DOHH2 (cell line): ENCODE measurements at regions not wholly inside any gene's neighbourhood (a gene's known extent, or its start where the extent isn't known, plus 50 kb on each side); places are given as distances from the start of the nearest gene placed in this dataset.

Experiments
- H3F3A ChIP-seq: fragments of 200-600 bp; sonication (generic), shearing (Covaris generic); 2 replicates; pipeline ENCODE4 v1.6.0; 2016; ENCODE audit warnings: antibody characterized with exemption, mild to moderate bottlenecking; ENCODE audit not compliant: control insufficient read depth, insufficient read depth
- H3K27ac ChIP-seq: fragments of 200-600 bp; sonication (generic); 2 replicates; pipeline ENCODE4 v1.5.1; 2014; ENCODE audit warnings: low read depth, mild to moderate bottlenecking, low read length, moderate library complexity
- H3K27me3 ChIP-seq: fragments of 200-600 bp; sonication (generic); 2 replicates; pipeline ENCODE4 v1.6.1; 2014; ENCODE audit warnings: mild to moderate bottlenecking, low read length, mixed read lengths; ENCODE audit not compliant: control insufficient read depth
- H3K36me3 ChIP-seq: fragments of 200-600 bp; sonication (generic); 2 replicates; pipeline ENCODE4 v1.6.1; 2014; ENCODE audit warnings: mild to moderate bottlenecking, low read length, moderate library complexity, mixed read lengths; ENCODE audit not compliant: control insufficient read depth
- H3K4me1 ChIP-seq: fragments of 200-600 bp; sonication (generic); 2 replicates; pipeline ENCODE4 v1.6.1; 2014; ENCODE audit warnings: mild to moderate bottlenecking, low read length, mixed read lengths; ENCODE audit not compliant: control insufficient read depth
- H3K4me2 ChIP-seq: fragments of 200-600 bp; sonication (generic); 2 replicates; pipeline ENCODE4 v1.6.0; 2014; ENCODE audit warnings: mild to moderate bottlenecking, low read length, moderate library complexity
- H3K4me3 ChIP-seq: fragments of 200-600 bp; sonication (generic); 2 replicates; pipeline ENCODE4 v1.5.1; 2014; ENCODE audit warnings: mild to moderate bottlenecking, low read length, mixed read lengths
- H3K79me2 ChIP-seq: fragments of 200-600 bp; sonication (generic); 2 replicates; pipeline ENCODE4 v1.6.1; 2014; ENCODE audit warnings: mild to moderate bottlenecking, low read length, mixed read lengths; ENCODE audit not compliant: control insufficient read depth
- H3K9me2 ChIP-seq: fragments of 200-600 bp; sonication (generic); replicated peaks from 2 replicates; pipeline ENCODE4 v1.6.1; 2014; ENCODE audit warnings: mild to moderate bottlenecking, low read length, mixed read lengths; ENCODE audit not compliant: control insufficient read depth
- H3K9me3 ChIP-seq: fragments of 200-600 bp; sonication (generic); 2 replicates; pipeline ENCODE4 v1.6.1; 2014; ENCODE audit warnings: antibody characterized with exemption, low read length, mixed read lengths; ENCODE audit not compliant: control insufficient read depth, insufficient read depth
- H4K20me1 ChIP-seq: fragments of 200-600 bp; sonication (generic); 2 replicates; pipeline ENCODE4 v1.6.0; 2014; ENCODE audit warnings: low read depth, mild to moderate bottlenecking, antibody characterized with exemption, low read length, moderate library complexity; ENCODE audit not compliant: control insufficient read depth, insufficient read depth
- EZH2phosphoT487 ChIP-seq: fragments of 200-600 bp; sonication (generic); IDR thresholded peaks from 2 replicates; pipeline ENCODE4 v1.6.1; 2017; ENCODE audit warnings: borderline replicate concordance, mild to moderate bottlenecking, antibody characterized with exemption, low read length, moderate library complexity, mixed read lengths
- TF ChIP-seq, protein P1 (sequence below): fragments of 200-600 bp; sonication (generic); IDR thresholded peaks from one replicate; pipeline ENCODE4 v1.5.1; 2014; ENCODE audit warnings: antibody characterized with exemption, mild to moderate bottlenecking, low read depth, low read length; ENCODE audit not compliant: poor library complexity, severe bottlenecking

DNA sequence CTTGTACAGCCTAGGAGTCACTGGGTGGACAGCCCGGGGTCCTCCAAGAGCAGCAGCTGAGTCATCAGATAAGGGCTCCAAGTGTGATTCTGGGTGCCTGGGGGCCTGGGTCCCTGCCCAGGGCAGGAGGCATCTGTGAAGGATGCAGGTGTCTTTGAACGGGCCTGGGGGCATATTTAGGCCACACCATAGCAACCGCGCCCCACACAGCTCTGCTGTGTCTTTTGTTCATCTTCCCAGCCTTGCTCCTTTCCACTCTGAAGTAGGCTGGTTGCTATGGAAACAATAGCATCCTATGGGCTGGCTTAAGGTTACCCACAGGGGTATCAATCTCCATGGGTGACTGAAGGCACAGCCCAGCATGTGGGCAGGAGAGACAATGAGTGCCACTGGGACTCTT is 324.7 kb downstream of the TCERG1L start:
- H3K4me1 ChIP-seq = no peaks in the 10 kb centered on the region
- no peak overlapping the region for H3K4me3 ChIP-seq
- H3K4me2 ChIP-seq = no peak overlapping the region
- H3K79me2 ChIP-seq = no peaks in the 10 kb centered on the region
- H3F3A ChIP-seq = no peaks in the 10 kb centered on the region
- no peaks in the 10 kb centered on the region for H3K9me3 ChIP-seq
- H3K27me3 ChIP-seq = no peaks in the 10 kb centered on the region
- no peaks in the 10 kb centered on the region for H3K9me2 ChIP-seq
- H3K27ac ChIP-seq = no peak overlapping the region
- TF ChIP-seq, protein P1, sequence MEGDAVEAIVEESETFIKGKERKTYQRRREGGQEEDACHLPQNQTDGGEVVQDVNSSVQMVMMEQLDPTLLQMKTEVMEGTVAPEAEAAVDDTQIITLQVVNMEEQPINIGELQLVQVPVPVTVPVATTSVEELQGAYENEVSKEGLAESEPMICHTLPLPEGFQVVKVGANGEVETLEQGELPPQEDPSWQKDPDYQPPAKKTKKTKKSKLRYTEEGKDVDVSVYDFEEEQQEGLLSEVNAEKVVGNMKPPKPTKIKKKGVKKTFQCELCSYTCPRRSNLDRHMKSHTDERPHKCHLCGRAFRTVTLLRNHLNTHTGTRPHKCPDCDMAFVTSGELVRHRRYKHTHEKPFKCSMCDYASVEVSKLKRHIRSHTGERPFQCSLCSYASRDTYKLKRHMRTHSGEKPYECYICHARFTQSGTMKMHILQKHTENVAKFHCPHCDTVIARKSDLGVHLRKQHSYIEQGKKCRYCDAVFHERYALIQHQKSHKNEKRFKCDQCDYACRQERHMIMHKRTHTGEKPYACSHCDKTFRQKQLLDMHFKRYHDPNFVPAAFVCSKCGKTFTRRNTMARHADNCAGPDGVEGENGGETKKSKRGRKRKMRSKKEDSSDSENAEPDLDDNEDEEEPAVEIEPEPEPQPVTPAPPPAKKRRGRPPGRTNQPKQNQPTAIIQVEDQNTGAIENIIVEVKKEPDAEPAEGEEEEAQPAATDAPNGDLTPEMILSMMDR = no peak
- no peak for TF ChIP-seq EZH2phosphoT487
- H4K20me1 ChIP-seq = no peaks in the 10 kb centered on the region
- no peaks in the 10 kb centered on the region for H3K36me3 ChIP-seq

DNA sequence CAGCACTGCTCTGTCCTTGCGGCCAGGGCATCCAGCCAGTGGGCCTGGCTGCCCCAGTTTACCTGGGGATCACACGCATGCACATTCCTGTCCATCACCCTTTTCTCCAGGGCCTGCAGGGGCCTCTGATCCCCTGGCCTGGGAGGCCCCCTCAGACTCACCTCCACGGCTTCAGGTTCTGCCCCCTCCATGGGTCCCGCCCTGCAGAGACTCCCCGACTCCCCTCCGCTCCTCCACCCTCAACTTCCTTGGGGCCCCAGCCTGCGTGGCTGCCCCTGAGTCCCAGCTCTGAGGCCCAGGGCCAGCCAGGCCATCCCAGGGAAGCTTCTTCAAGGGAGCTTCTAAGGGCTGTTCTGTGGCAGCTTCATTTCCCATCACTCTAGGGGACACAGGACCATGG is 324.1 kb downstream of the TCERG1L start:
- no peaks in the 10 kb centered on the region for H3K4me1 ChIP-seq
- no peaks in the 10 kb centered on the region for H3K9me2 ChIP-seq
- no peak overlapping the region for H3K27ac ChIP-seq

DNA sequence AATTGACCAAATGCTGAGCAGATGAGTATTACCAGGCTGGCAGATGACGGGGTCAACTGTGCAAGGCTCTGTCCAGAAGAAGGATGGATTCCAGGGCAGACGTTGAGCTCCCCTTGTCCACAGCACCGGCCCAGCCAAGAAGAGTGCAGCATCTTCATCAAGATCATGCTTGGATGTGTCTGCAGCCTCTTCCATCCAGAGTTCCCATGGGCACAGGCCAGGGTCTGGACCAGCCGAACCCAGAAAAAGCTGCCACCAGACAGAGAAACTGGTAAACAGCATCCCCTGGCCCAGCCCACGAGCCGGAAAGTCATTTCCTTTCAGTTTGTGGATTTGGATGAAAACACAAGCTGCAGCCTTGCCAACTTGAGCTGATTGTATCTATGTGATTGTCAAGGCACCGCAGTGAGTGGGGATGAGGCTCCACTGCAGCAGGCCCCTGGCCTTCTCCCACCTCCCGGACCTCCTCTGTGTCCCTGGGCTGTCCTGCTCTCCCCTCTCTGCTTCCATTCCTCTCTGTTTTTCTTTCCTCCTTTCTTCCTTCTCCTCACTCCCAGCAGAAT is 321.8 kb downstream of the TCERG1L start:
- Histone ChIP-seq H3K4me1 (no peaks in the 10 kb centered on the region), H4K20me1 (no peaks in the 10 kb centered on the region), H3K27me3 (no peaks in the 10 kb centered on the region), H3F3A (no peaks in the 10 kb centered on the region), H3K4me3 (no peak overlapping the region), H3K9me3 (no peaks in the 10 kb centered on the region), H3K9me2 (no peaks in the 10 kb centered on the region), H3K36me3 (no peaks in the 10 kb centered on the region), H3K27ac (no peak overlapping the region), H3K79me2 (no peaks in the 10 kb centered on the region), H3K4me2 (no peak overlapping the region)
- no peak for TF ChIP-seq EZH2phosphoT487
- TF ChIP-seq, protein P1 = no peak

More for the DNA sequence above, 324.1 kb downstream of the TCERG1L start:
- Histone ChIP-seq H3K4me3 (no peak overlapping the region), H3K27me3 (no peaks in the 10 kb centered on the region), H3F3A (no peaks in the 10 kb centered on the region), H3K4me2 (no peak overlapping the region), H4K20me1 (no peaks in the 10 kb centered on the region), H3K9me3 (no peaks in the 10 kb centered on the region), H3K36me3 (no peaks in the 10 kb centered on the region), H3K79me2 (no peaks in the 10 kb centered on the region)
- TF ChIP-seq, protein P1 = no peak
- TF ChIP-seq EZH2phosphoT487 = no peak
